ENCODE measurements at regions not wholly inside any gene's neighbourhood (a gene's known extent, or its start where the extent isn't known, plus 50 kb on each side); places are given as distances from the start of the nearest gene placed in this dataset.

GRCh38 chr3:124053871-124054270 lies 61.9 kb upstream of the ROPN1 start:
- no peak for TF ChIP-seq CTCF (IDR thresholded peaks at IDR 0.05)
- no peak for TF ChIP-seq POLR2AphosphoS5 (IDR thresholded peaks at IDR 0.05; ENCODE audit: low read depth, low read length)
